HFF-Myc (cell line): ENCODE measurements at regions not wholly inside any gene's neighbourhood (a gene's known extent, or its start where the extent isn't known, plus 50 kb on each side); places are given as distances from the start of the nearest gene placed in this dataset.
A peak's percentile ranks its signal among the peaks of the same experiment; 100 is the strongest.

Experiments
- DNase-seq: peaks from one replicate; pipeline ENCODE4 v3.0.0-alpha.2; 2011; ENCODE audit warnings: low read depth; ENCODE audit errors: extremely low read depth
- H3K4me3 ChIP-seq: replicated peaks from 2 replicates; pipeline ENCODE4 v1.5.1; 2011; ENCODE audit warnings: low read depth, mild to moderate bottlenecking, control low read depth, low read length
- TF ChIP-seq, protein P1 (sequence below): IDR thresholded peaks from 2 replicates; pipeline ENCODE4 v1.5.1; 2012; ENCODE audit warnings: mild to moderate bottlenecking, low read depth, low read length, control low read depth; ENCODE audit errors: missing control alignments

DNA sequence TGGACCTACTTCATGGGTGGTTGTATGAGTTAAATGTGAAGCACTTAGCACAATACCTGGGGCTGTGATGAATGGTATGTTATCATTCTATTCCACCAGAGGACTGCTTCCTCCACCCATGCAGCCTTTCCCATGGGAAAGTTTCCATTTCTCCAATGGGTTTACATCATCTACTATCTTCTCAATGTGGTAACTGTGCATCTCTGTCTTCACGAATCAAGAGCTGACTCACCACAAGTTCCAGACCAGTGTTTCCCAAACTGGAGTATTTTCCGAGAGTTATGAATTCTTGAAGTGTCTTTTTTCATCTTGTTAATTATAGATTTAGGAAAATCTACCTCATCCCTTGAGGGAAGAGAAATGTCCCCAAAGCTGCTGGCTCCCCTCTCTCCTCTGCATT lies 182.8 kb downstream of the UNC5CL start:
- no peak for DNase-seq
- H3K4me3 ChIP-seq: no peak overlapping the region
- TF ChIP-seq, protein P1, sequence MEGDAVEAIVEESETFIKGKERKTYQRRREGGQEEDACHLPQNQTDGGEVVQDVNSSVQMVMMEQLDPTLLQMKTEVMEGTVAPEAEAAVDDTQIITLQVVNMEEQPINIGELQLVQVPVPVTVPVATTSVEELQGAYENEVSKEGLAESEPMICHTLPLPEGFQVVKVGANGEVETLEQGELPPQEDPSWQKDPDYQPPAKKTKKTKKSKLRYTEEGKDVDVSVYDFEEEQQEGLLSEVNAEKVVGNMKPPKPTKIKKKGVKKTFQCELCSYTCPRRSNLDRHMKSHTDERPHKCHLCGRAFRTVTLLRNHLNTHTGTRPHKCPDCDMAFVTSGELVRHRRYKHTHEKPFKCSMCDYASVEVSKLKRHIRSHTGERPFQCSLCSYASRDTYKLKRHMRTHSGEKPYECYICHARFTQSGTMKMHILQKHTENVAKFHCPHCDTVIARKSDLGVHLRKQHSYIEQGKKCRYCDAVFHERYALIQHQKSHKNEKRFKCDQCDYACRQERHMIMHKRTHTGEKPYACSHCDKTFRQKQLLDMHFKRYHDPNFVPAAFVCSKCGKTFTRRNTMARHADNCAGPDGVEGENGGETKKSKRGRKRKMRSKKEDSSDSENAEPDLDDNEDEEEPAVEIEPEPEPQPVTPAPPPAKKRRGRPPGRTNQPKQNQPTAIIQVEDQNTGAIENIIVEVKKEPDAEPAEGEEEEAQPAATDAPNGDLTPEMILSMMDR: no peak

DNA sequence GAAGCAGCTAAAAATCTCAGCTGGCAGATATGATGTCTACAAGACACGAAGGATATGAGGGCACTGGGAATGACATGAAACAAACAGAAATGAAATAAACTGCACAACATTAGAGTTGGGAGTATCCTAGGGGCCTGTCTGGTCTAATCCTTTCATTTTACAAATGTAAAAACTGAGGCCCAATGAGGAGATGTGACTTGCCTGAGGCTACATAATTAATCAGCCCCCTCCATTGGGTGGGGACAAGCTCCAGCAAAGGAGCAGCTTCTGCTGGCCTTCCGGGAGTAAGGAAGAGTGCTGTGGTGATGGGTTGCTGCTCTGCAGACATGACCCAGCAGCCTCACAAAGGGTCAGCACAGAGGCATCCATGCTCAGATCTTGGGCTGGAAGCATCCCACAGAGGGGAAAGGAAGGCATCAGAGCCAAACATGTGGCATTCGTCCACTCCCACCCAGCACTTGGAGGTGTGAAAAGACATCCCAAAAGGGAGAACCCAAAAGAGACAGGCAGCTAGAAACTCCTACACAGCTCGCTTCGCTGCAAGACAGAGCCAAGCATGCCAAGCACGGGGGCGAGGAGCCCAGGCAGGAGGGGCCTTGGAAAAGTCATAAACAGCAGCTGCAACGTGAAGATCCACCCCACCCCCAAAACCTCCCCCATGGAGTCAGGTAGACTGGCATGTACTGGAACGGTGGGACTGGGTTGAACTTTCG lies 183.7 kb downstream of the UNC5CL start:
- DNase-seq: no peak
- TF ChIP-seq, protein P1: no peak
- H3K4me3 ChIP-seq: no peak overlapping the region

- TF ChIP-seq, protein P1: no peak
- DNase-seq: no peak
- H3K4me3 ChIP-seq: no peak overlapping the region
These were observed 184.4 kb downstream of the UNC5CL start for GRCh38 chr6:40854592-40854991.

- no peak for DNase-seq
These were observed 186.1 kb downstream of the UNC5CL start for GRCh38 chr6:40852779-40853373.

GRCh38 chr6:40849546-40849945 lies 189.5 kb downstream of the UNC5CL start:
- no peak overlapping the region for H3K4me3 ChIP-seq
- DNase-seq: no peak
- TF ChIP-seq, protein P1: no peak

More at GRCh38 chr6:40852779-40853373, 186.1 kb downstream of the UNC5CL start:
- TF ChIP-seq, protein P1: peak; percentile 55
- no peak overlapping the region for H3K4me3 ChIP-seq

- TF ChIP-seq, protein P1: no peak
- DNase-seq: no peak
- no peak overlapping the region for H3K4me3 ChIP-seq
These were observed 190.0 kb downstream of the UNC5CL start for GRCh38 chr6:40848868-40849514.
